ENCODE measurements at regions not wholly inside any gene's neighbourhood (a gene's known extent, or its start where the extent isn't known, plus 50 kb on each side); places are given as distances from the start of the nearest gene placed in this dataset.

GRCh38 chr16:49936791-49937190, 80.9 kb upstream of the ZNF423 start:
- Histone ChIP-seq H3K36me3 (ENCODE audit: control insufficient read depth, insufficient read depth, low read length) (no peaks in the 10 kb centered on the region), H3K27me3 (ENCODE audit: control insufficient read depth, insufficient read depth, low read length) (no peaks in the 10 kb centered on the region), H3K4me3 (ENCODE audit: low read depth, low read length) (no peak overlapping the region)
- CTCF ChIA-PET, result no interaction called here
- TF ChIP-seq CTCF (IDR thresholded peaks at IDR 0.05; ENCODE audit: insufficient read depth, low read depth, low read length), result no peak
- POLR2A ChIA-PET, result no interaction called here
- DNase-seq (ENCODE audit: low read depth), result no peak

- POLR2A ChIA-PET, result no interaction called here
- TF ChIP-seq CTCF (IDR thresholded peaks at IDR 0.05; ENCODE audit: insufficient read depth, low read depth, low read length), result no peak
- no peaks in the 10 kb centered on the region for H3K36me3 ChIP-seq (ENCODE audit: control insufficient read depth, insufficient read depth, low read length)
- no peaks in the 10 kb centered on the region for H3K27me3 ChIP-seq (ENCODE audit: control insufficient read depth, insufficient read depth, low read length)
- H3K4me3 ChIP-seq (ENCODE audit: low read depth, low read length), result no peak overlapping the region
- CTCF ChIA-PET, result no interaction called here
- no peak for DNase-seq (ENCODE audit: low read depth)
Measured at GRCh38 chr16:49937886-49938285, 82.0 kb upstream of the ZNF423 start.

- no peak for DNase-seq (ENCODE audit: low read depth)
- Histone ChIP-seq H3K27me3 (ENCODE audit: control insufficient read depth, insufficient read depth, low read length) (no peaks in the 10 kb centered on the region), H3K36me3 (ENCODE audit: control insufficient read depth, insufficient read depth, low read length) (no peaks in the 10 kb centered on the region), H3K4me3 (ENCODE audit: low read depth, low read length) (no peak overlapping the region)
- POLR2A ChIA-PET, result no interaction called here
- CTCF ChIA-PET, result interaction anchor here (0.6 kb wide), 1 partner anchor 415 kb away, joined by 4 read pairs; no protein-coding TSS in a partner anchor
- TF ChIP-seq CTCF (IDR thresholded peaks at IDR 0.05; ENCODE audit: insufficient read depth, low read depth, low read length), result no peak
Measured at GRCh38 chr16:49939495-49939894, 83.6 kb upstream of the ZNF423 start.

- Histone ChIP-seq H3K27me3 (ENCODE audit: control insufficient read depth, insufficient read depth, low read length) (no peaks in the 10 kb centered on the region), H3K36me3 (ENCODE audit: control insufficient read depth, insufficient read depth, low read length) (no peaks in the 10 kb centered on the region), H3K4me3 (ENCODE audit: low read depth, low read length) (no peak overlapping the region)
- no peak for TF ChIP-seq CTCF (IDR thresholded peaks at IDR 0.05; ENCODE audit: insufficient read depth, low read depth, low read length)
- POLR2A ChIA-PET, result no interaction called here
- CTCF ChIA-PET, result no interaction called here
- no peak for DNase-seq (ENCODE audit: low read depth)
Measured at GRCh38 chr16:49940464-49941224, 84.4 kb upstream of the CNEP1R1 start.

- no peaks in the 10 kb centered on the region for H3K27me3 ChIP-seq (ENCODE audit: control insufficient read depth, insufficient read depth, low read length)
- CTCF ChIA-PET, result no interaction called here
- POLR2A ChIA-PET, result no interaction called here
- no peaks in the 10 kb centered on the region for H3K36me3 ChIP-seq (ENCODE audit: control insufficient read depth, insufficient read depth, low read length)
- TF ChIP-seq CTCF (IDR thresholded peaks at IDR 0.05; ENCODE audit: insufficient read depth, low read depth, low read length), result no peak
- H3K4me3 ChIP-seq (ENCODE audit: low read depth, low read length), result no peak overlapping the region
- DNase-seq (ENCODE audit: low read depth), result no peak
Measured at GRCh38 chr16:49944221-49944620, 80.8 kb upstream of the CNEP1R1 start.

Data from BJ (cell line).